GM12891 (cell line): ENCODE measurements at regions not wholly inside any gene's neighbourhood (a gene's known extent, or its start where the extent isn't known, plus 50 kb on each side); places are given as distances from the start of the nearest gene placed in this dataset.
A peak's percentile ranks its signal among the peaks of the same experiment; 100 is the strongest.

ENCODE experiments used
- DNase-seq: peaks from one replicate; pipeline ENCODE4 v3.0.0; 2011; ENCODE audit warnings: low spot score; ENCODE audit not compliant: insufficient read length
- FAIRE-seq: peaks from 2 replicates; lab custom pipeline; 2011; peaks lifted over from hg19 to GRCh38; lab: Jason Lieb, UNC
- PAX5 ChIP-seq: IDR thresholded peaks from 2 replicates; pipeline ENCODE4 v1.6.1; 2011; ENCODE audit warnings: low read length, moderate library complexity, mild to moderate bottlenecking; ENCODE audit not compliant: insufficient read depth, severe bottlenecking
- POLR2A ChIP-seq: IDR thresholded peaks from 2 replicates; pipeline ENCODE4 v1.6.1; 2011; ENCODE audit warnings: low read depth, low read length, control low read depth
- POLR2AphosphoS5 ChIP-seq: IDR thresholded peaks from 2 replicates; pipeline ENCODE4 v1.6.1; 2011; ENCODE audit warnings: low read depth, low read length, control low read depth
- POU2F2 ChIP-seq: IDR thresholded peaks from 2 replicates; pipeline ENCODE4 v1.6.1; 2011; ENCODE audit warnings: low read depth, mild to moderate bottlenecking, control low read depth, low read length, moderate library complexity
- SPI1 ChIP-seq: IDR thresholded peaks from 2 replicates; pipeline ENCODE4 v1.6.1; 2011; ENCODE audit warnings: low read depth, low read length, control low read depth
- TAF1 ChIP-seq: IDR thresholded peaks from 2 replicates; pipeline ENCODE4 v1.6.1; 2011; ENCODE audit warnings: low read depth, low read length, control low read depth

- no peak for TF ChIP-seq SPI1
- no peak for TF ChIP-seq PAX5
- no peak for TF ChIP-seq TAF1
- TF ChIP-seq POU2F2 = no peak
- TF ChIP-seq POLR2A = no peak
- TF ChIP-seq POLR2AphosphoS5 = no peak
- FAIRE-seq (no peak), DNase-seq (no peak)
Observed at GRCh38 chr6:154653385-154653784, 79.8 kb upstream of the SCAF8 start.

DNA sequence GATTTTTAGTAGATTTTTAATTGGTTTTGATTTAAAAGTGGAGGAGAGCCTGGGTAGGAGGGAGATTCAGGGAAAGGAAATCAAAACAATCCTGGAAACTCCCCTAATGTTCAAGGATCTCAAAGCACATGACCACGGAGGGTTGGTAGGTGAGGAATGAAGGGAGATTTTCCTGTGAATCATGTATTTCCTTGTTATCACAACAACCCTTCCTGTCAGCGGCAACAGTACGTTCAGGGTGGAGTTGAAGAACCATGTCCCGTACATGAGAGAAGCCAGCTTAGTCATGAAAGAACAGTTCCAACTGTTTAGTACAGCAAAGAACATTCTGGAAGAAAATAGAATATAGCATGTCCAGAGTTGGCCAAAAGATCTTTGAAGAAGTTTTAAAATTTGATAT is 79.4 kb upstream of the SCAF8 start:
- FAIRE-seq (no peak), DNase-seq (no peak)
- TF ChIP-seq PAX5 (no peak), TAF1 (no peak), SPI1 (no peak), POLR2AphosphoS5 (no peak), POU2F2 (no peak), POLR2A (no peak)

DNA sequence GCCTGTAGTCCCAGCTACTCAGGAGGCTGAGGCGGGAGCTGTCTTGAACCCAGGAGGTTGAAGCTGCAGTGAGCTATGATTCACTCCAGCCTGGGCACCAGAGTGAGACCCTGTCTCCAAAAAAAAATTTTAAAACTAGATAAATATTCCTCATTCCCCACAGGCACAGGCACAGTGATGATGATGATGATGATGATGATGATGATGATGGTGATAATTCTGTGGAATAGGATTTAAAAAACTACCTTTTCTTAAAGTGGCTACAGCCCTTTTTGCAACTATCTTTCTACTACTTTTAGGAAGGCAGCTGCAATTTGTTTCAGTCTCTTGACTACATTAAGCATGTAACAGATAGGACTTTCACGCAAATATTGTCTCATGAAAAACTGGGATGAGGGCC is 76.6 kb upstream of the SCAF8 start:
- no peak for DNase-seq
- FAIRE-seq = no peak
- TF ChIP-seq POLR2A = no peak
- no peak for TF ChIP-seq POLR2AphosphoS5
- TF ChIP-seq POU2F2 = no peak
- no peak for TF ChIP-seq SPI1

GRCh38 chr6:154661768-154662167 is 71.4 kb upstream of the SCAF8 start:
- DNase-seq (no peak), FAIRE-seq (no peak)
- no peak for TF ChIP-seq PAX5

DNA sequence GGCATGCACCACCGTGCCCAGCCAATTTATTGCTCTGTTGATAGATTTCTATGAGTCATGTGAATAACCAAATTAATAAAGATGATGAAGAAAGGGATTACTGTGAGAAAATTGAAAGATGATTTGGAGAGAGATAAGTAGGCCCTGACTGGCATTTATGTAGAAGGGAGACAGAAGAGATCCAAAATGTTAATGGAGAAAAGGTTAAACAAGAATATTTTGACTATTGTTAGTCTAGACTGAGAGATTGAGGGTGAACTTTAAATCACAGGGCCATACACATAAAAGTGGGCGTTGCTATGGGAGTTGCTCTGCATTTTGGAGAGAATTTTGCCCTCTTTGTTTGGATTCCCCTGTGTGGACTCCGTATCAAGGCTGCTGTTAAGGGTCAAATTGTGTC is 68.9 kb upstream of the SCAF8 start:
- DNase-seq = no peak
- FAIRE-seq = no peak
- TF ChIP-seq TAF1 (no peak), SPI1 (no peak), POU2F2 (no peak), PAX5 (no peak), POLR2A (no peak), POLR2AphosphoS5 (no peak)

- FAIRE-seq = no peak
- no peak for TF ChIP-seq PAX5
- TF ChIP-seq POLR2AphosphoS5 = no peak
- no peak for TF ChIP-seq POLR2A
- no peak for TF ChIP-seq SPI1
- TF ChIP-seq POU2F2 = no peak
- TF ChIP-seq TAF1 = no peak
- DNase-seq = no peak
Observed at GRCh38 chr6:154668156-154668555, 65.1 kb upstream of the SCAF8 start.

GRCh38 chr6:154672086-154672485 is 61.1 kb upstream of the SCAF8 start:
- TF ChIP-seq POU2F2 = no peak
- TF ChIP-seq PAX5 = no peak
- no peak for TF ChIP-seq TAF1
- TF ChIP-seq SPI1 = no peak
- TF ChIP-seq POLR2AphosphoS5 = no peak
- no peak for TF ChIP-seq POLR2A
- DNase-seq = no peak
- FAIRE-seq = no peak

- DNase-seq (no peak), FAIRE-seq (no peak)
- TF ChIP-seq PAX5 (no peak), SPI1 (no peak), TAF1 (no peak), POLR2AphosphoS5 (no peak), POLR2A (no peak), POU2F2 (no peak)
Observed at GRCh38 chr6:154673919-154674318, 59.3 kb upstream of the SCAF8 start.

DNA sequence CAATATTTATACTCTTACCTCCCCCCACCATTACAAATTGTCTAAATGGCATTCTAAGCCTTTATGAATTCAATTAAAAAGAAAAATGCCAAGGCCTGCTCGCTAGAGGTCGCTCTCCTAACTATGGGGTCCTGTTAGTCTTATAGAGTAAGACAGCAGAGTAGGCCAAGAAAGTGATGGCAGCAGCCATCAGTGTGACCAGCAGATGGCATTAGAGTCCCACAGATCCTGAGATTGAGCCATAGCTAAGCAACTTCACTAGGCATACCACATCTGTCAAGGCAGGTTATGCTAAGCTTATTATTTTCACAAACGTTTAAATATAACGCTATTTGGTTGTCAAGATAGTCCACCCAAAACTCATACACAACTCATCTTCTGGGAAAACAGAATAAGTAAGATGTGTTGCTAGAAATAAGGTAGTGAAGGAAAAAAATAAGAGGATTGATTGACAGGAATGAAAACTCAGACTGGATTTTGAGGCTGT is 57.6 kb upstream of the SCAF8 start:
- TF ChIP-seq POU2F2 (peak; percentile 69; the same call in 1 of the 2 replicates), SPI1 (no peak)
- FAIRE-seq (peak; percentile 88), DNase-seq (peak; percentile 60)

DNA sequence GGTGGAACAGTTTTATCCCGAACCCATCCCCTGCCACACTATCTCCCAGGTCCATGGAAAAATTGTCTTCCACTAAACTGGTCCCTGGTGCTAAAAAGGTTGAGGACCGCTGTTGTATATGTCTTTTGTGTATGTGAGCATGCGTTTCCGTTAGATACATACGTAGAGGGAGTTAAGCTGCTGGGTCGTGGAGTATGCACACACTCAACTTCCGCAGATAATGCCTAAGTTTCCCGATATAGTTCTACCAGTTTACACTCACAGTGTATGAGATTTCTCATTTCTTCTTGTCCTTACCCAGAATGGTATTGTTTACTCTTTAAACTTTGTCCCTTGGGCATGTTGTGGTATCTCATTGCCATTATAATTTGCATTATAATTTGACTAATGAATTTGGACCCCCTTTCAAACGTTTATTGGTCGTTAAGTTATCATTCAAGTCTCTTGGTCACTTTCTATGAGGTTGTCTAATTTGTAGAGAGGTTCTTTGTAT is 50.5 kb upstream of the SCAF8 start:
- peak; percentile 71 for FAIRE-seq
- TF ChIP-seq TAF1 (no peak), POLR2A (no peak), PAX5 (no peak), POLR2AphosphoS5 (no peak), POU2F2 (no peak), SPI1 (no peak)
- DNase-seq = no peak
